ENCODE measurements at regions not wholly inside any gene's neighbourhood (a gene's known extent, or its start where the extent isn't known, plus 50 kb on each side); places are given as distances from the start of the nearest gene placed in this dataset.
"Not testable (repeated sequence)": the region's sequence is repeated elsewhere in the genome, so short reads cannot be mapped to it uniquely, and the experiment has no call there.

- TF ChIP-seq EZH2phosphoT487 (IDR thresholded peaks at IDR 0.05; ENCODE audit: low read length) = no peak
- TF ChIP-seq, protein P1, sequence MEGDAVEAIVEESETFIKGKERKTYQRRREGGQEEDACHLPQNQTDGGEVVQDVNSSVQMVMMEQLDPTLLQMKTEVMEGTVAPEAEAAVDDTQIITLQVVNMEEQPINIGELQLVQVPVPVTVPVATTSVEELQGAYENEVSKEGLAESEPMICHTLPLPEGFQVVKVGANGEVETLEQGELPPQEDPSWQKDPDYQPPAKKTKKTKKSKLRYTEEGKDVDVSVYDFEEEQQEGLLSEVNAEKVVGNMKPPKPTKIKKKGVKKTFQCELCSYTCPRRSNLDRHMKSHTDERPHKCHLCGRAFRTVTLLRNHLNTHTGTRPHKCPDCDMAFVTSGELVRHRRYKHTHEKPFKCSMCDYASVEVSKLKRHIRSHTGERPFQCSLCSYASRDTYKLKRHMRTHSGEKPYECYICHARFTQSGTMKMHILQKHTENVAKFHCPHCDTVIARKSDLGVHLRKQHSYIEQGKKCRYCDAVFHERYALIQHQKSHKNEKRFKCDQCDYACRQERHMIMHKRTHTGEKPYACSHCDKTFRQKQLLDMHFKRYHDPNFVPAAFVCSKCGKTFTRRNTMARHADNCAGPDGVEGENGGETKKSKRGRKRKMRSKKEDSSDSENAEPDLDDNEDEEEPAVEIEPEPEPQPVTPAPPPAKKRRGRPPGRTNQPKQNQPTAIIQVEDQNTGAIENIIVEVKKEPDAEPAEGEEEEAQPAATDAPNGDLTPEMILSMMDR (IDR thresholded peaks at IDR 0.05; ENCODE audit: low read length) = no peak
- Histone ChIP-seq H3K4me2 (ENCODE audit: low read depth, low read length) (no peak overlapping the region), H3K79me2 (ENCODE audit: low read length) (no peaks in the 10 kb centered on the region), H3K4me1 (ENCODE audit: low read length) (no peaks in the 10 kb centered on the region), H3K27me3 (replicated peaks; ENCODE audit: insufficient read depth, low read length) (no peaks in the 10 kb centered on the region), H3K4me3 (ENCODE audit: low read length) (no peak overlapping the region), H3K9me3 (replicated peaks; ENCODE audit: insufficient read depth, low read length) (no peaks in the 10 kb centered on the region), H4K20me1 (ENCODE audit: insufficient read depth, low read length) (no peaks in the 10 kb centered on the region), H3F3A (ENCODE audit: insufficient read depth, low read length) (no peaks in the 10 kb centered on the region), H3K27ac (ENCODE audit: low read length) (no peak overlapping the region), H3K9me2 (replicated peaks; ENCODE audit: insufficient read depth, low read length) (no peaks in the 10 kb centered on the region), H3K9ac (ENCODE audit: low read length) (no peak overlapping the region), H3K36me3 (replicated peaks; ENCODE audit: insufficient read depth, low read length) (no peaks in the 10 kb centered on the region), H2AFZ (ENCODE audit: low read length) (no peak overlapping the region)
- DNase-seq = no peak
These were observed 74.4 kb downstream of the ACKR3 start for GRCh38 chr2:236644067-236644466.

- DNase-seq = no peak
- Histone ChIP-seq H4K20me1 (ENCODE audit: insufficient read depth, low read length) (no peaks in the 10 kb centered on the region), H2AFZ (ENCODE audit: low read length) (no peak overlapping the region), H3K4me3 (ENCODE audit: low read length) (no peak overlapping the region), H3K36me3 (replicated peaks; ENCODE audit: insufficient read depth, low read length) (no peaks in the 10 kb centered on the region), H3K9me2 (replicated peaks; ENCODE audit: insufficient read depth, low read length) (no peaks in the 10 kb centered on the region), H3K9ac (ENCODE audit: low read length) (no peak overlapping the region), H3K9me3 (replicated peaks; ENCODE audit: insufficient read depth, low read length) (no peaks in the 10 kb centered on the region), H3F3A (ENCODE audit: insufficient read depth, low read length) (no peaks in the 10 kb centered on the region), H3K4me1 (ENCODE audit: low read length) (no peaks in the 10 kb centered on the region), H3K27ac (ENCODE audit: low read length) (no peak overlapping the region), H3K4me2 (ENCODE audit: low read depth, low read length) (no peak overlapping the region), H3K79me2 (ENCODE audit: low read length) (no peaks in the 10 kb centered on the region), H3K27me3 (replicated peaks; ENCODE audit: insufficient read depth, low read length) (no peaks in the 10 kb centered on the region)
- TF ChIP-seq, protein P1 (IDR thresholded peaks at IDR 0.05; ENCODE audit: low read length) = no peak
- no peak for TF ChIP-seq EZH2 (optimal IDR thresholded peaks at IDR 0.05; ENCODE audit: low read depth, low read length)
These were observed 74.9 kb downstream of the ACKR3 start for GRCh38 chr2:236644502-236644911.

DNA sequence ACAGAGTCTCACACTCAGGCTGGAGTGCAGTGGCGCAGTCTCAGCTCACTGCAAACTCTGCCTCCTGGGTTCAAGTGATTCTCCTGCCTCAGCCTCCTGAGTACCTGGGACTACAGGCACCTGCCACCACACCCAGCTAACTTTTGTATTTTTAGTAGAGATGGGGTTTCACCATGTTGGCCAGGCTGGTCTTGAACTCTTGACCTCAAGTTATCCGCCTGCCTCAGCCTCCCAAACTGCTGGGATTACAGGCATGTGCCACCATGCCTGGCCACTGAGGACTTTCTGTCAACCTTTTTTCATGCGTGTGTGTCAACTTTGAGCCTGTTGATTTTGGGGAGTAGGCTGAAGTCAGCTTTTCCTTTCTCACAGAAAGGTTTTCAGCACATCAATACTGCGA, 75.5 kb downstream of the ACKR3 start:
- DNase-seq; H2AFZ ChIP-seq (ENCODE audit: low read length); H3K36me3 ChIP-seq (replicated peaks; ENCODE audit: insufficient read depth, low read length); H4K20me1 ChIP-seq (ENCODE audit: insufficient read depth, low read length); H3K4me1 ChIP-seq (ENCODE audit: low read length); H3K9me2 ChIP-seq (replicated peaks; ENCODE audit: insufficient read depth, low read length); H3K9me3 ChIP-seq (replicated peaks; ENCODE audit: insufficient read depth, low read length); H3K4me2 ChIP-seq (ENCODE audit: low read depth, low read length); H3K27me3 ChIP-seq (replicated peaks; ENCODE audit: insufficient read depth, low read length); H3K4me3 ChIP-seq (ENCODE audit: low read length); H3F3A ChIP-seq (ENCODE audit: insufficient read depth, low read length); H3K27ac ChIP-seq (ENCODE audit: low read length); H3K79me2 ChIP-seq (ENCODE audit: low read length); H3K9ac ChIP-seq (ENCODE audit: low read length): not testable (repeated sequence)

- Histone ChIP-seq H3F3A (ENCODE audit: insufficient read depth, low read length) (no peaks in the 10 kb centered on the region), H3K9me3 (replicated peaks; ENCODE audit: insufficient read depth, low read length) (no peaks in the 10 kb centered on the region), H3K27me3 (replicated peaks; ENCODE audit: insufficient read depth, low read length) (no peaks in the 10 kb centered on the region), H3K36me3 (replicated peaks; ENCODE audit: insufficient read depth, low read length) (no peaks in the 10 kb centered on the region), H3K9ac (ENCODE audit: low read length) (no peak overlapping the region), H2AFZ (ENCODE audit: low read length) (no peak overlapping the region), H3K4me2 (ENCODE audit: low read depth, low read length) (no peak overlapping the region), H3K4me3 (ENCODE audit: low read length) (no peak overlapping the region), H3K27ac (ENCODE audit: low read length) (no peak overlapping the region), H3K79me2 (ENCODE audit: low read length) (no peaks in the 10 kb centered on the region), H4K20me1 (ENCODE audit: insufficient read depth, low read length) (no peaks in the 10 kb centered on the region), H3K4me1 (ENCODE audit: low read length) (no peaks in the 10 kb centered on the region), H3K9me2 (replicated peaks; ENCODE audit: insufficient read depth, low read length) (no peaks in the 10 kb centered on the region)
- DNase-seq = no peak
- TF ChIP-seq EZH2 (optimal IDR thresholded peaks at IDR 0.05; ENCODE audit: low read depth, low read length) = no peak
- TF ChIP-seq, protein P1 (IDR thresholded peaks at IDR 0.05; ENCODE audit: low read length) = no peak
These were observed 76.8 kb downstream of the ACKR3 start for GRCh38 chr2:236646441-236646840.
